HG03066 (cell line): ENCODE measurements at regions not wholly inside any gene's neighbourhood (a gene's known extent, or its start where the extent isn't known, plus 50 kb on each side); places are given as distances from the start of the nearest gene placed in this dataset.
"Not testable (repeated sequence)": the region's sequence is repeated elsewhere in the genome, so short reads cannot be mapped to it uniquely, and the experiment has no call there.

Source experiments
- ATAC-seq: cut with Tn5 transposase; IDR thresholded peaks from one replicate; pipeline ENCODE4 v1.9.1; 2021; ENCODE audit warnings: low read depth; ENCODE audit not compliant: unreplicated experiment

DNA sequence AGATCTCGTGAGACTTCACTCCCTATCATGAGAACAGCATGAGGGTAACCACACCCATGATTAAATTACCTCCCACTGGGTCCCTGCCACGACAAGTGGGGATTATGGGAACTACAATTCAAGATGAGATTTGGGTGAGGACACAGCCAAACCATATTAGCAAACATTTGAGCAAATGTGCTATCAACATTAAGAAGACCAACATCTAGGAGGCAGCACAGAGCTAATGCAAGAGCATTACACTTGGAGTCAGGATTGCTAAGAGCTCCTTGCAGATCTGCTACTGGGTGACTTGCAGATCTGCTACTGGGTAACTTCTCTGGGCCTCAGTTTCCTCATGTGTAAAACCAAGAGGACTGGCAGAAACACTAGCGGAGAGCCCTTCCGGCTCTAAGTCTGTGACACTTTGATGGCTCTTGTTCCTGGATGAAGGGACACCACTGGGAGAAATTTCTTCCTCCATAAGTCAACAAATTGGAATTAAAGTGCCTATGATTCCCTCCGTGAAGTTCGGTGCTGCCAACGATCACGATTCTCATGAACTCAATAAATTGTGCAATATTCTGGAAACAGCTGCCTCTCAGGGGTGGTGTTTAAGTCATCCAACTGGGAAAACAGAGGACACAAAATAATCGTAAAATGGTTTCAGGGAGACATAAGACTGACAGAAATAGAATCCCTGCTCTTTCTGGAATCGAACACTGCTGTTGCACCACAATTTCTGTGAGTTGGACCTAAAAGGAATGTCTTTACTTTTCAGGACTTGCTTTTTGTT, 115.8 kb upstream of the ITGB1 start:
- ATAC-seq, result no peak

DNA sequence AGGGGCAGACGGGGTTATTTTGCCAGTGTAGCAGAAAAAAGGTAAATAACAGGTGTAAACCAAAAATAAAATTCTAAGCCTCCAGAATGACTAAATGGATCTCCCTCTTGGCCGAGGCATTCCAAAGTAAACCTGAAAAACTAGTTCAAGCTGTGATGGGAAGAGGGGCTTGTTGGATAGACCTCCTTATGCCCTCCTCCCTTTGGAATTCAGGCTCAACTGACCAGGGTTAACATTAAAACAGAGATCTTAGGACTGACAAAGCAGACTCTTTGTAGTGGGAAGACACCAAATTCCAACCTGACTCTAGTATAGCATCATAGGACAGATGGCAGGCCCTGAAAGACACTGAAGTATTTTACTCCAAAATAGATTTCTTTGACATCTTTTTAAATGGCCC, 113.8 kb upstream of the ITGB1 start:
- ATAC-seq, result no peak

DNA sequence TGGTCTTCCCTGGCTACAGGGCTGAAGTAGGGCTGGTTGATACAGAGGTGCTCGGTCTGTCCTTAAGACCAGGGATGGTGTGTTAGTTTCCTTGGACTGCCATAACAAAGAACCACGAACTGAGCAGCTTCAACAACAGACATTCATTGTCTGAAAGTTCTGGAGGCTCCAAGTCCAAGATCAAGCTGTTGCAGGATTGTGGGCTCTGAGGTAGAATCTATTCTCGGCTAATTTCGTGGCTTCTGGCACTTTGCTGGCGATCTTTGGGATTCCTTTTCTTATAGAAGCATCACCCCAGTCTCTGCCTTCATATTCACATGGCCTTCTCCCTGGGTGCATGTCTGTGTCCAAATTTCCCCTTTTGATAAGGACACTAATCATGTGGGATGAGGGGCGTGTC, 112.1 kb upstream of the ITGB1 start:
- no peak for ATAC-seq

DNA sequence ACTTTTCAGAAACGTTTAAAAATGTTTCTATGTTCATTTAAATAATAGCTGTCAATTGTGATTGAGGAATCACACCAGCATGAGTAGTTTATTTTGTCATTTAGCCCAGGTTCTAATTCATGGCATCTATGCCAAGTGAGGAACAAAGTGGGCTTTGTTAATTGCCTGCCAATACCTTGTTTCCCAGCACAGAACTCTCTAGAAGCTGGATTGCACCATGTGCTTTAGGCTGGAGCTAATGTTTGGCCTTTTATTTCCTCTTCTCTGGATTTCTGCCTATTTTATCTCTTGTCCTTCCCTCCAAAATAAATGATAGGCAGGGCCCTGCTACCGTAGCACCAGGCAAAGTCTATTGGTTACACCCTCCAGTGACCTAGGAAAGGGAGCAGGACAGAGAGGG, 109.9 kb upstream of the ITGB1 start:
- no peak for ATAC-seq

DNA sequence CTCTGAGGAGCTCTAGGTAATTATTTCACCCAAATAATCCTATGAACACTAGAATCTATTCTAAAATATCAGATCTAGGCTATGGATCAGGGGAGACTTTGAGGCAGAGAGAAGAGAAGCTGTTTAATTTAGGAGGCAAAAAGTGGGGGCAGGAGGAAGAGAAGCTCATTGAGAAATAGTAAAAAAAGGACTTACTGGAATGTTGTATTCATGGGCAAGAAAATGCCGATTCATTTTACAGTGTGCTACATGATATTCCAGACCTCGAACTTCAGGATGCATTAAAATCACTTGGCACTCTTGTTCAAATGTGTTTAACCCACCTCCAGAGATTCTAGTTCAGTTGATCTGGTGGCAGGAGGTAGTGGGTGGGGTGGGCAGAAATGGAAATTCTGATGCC, 109.5 kb upstream of the ITGB1 start:
- no peak for ATAC-seq

DNA sequence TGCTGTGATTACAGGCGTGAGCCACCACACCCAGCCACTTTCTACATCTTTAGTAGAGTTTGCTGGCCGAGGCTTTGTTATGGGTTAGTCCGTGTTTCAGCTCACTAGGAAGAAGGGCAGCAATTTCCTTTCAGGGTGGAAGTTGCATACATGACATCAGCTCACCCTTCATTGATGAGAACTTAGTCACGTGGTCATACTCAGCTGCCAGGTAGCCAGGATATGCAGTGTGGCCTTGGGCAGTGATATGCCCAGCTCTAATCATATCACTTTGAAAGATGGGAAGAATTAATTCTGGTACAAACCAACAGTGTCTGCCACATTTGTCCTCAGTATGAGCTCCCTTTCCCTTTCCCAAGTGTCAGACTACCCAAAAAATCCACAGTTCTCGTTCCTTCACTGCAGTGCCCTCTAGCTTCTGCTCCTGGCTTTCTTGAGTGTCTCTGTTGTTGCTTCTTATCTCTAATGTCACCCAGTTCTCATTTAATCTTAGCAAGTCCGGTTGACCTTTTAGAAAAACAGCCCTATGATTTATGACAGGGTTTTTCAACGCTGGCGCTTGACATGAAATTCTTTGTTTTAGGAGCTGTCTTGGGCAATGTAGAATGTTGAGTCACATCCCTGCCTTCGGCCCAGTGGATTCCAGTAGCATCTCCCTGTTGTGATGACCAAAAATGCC, 108.7 kb upstream of the ITGB1 start:
- ATAC-seq, result no peak

DNA sequence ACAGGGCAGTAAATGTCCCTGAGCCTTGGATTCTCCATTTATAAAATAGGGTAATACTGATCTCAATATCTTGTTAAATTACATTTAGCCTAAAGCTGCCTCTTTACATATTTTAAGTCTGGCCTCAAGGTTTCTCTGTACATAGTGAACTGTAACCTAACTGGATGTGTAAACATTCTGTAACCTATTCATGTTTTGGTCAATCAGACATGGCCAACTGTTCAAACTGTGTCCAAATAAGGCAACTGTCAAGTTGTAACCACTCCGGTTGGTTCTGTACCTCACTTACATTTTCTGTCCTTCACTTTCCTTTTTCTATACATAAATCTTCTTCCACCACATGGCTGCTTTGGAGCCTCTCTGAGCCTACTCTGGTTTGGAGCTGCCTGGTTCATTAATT, 107.1 kb upstream of the ITGB1 start:
- ATAC-seq, result no peak

DNA sequence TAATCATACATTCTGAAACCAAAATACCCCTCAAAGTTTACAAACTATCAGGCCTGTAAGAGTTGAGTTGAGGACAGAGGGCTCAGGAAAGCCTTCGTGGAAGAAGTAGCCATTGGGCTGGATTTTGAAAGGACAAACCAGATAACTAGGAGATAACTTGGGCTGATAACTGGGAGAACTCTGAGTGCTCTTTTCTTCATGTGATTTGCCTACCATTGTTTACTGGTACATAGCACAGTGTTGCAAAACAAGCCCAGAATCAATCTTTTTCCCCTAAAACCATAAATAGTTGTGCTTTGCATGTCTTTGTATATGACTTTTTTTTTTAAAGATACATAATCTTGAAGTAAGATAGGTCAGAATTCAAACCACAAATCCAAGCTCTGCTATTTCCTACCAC, 106.7 kb upstream of the ITGB1 start:
- no peak for ATAC-seq

DNA sequence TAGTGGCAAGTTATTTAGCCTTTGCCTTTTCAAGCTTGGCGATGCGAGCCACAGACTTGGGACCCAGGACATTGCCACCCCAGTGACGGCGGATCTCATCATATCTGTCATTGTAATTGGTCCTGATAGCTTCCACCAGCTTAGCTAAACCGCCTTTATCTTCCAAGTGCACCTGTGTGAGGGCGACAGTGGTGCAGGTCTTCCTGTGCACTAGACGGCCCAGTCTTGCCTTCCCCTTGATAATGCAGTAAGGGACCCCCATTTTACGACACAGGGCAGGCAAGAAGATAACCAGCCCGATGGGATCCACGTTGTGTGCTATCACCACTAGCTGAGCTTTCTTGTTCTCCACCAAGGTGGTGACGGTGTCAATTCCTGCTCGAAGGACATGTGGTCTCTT, 99.6 kb upstream of the ITGB1 start:
- ATAC-seq, result no peak

DNA sequence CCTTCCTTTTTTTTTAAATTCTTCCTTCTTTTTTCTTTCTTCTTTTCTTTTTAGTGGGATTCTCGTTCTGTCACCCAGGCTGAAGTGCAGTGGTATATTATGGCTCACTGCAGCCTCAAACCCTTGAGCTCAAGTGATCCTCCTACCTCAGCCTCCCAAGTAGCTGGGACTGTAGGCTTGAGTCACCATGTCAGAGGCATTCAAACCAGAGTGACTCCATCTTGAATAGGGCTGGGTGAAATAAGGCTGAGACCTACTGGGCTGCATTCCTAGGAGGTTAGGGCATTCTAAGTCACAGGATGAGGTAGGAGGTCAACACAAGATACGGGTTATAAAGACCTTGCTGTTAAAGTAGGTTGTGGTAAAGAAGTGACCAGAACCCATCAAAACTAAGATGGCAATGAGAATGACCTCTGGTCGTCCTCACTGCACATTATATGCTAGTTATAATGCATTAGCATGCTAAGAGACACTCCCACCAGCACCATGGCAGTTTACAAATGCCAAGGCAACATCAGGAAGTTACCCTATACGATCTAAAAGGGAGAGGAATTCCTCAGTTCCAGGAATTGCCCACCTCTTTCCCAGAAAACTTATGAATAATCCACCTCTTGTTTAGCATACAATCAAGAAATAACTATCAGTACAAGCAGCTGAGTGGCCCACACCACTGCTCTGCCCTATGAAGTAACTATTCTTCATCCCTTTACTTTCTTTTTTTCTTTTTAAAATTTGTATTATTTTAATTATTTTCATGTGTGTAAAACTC, 99.0 kb upstream of the ITGB1 start:
- ATAC-seq, result no peak

DNA sequence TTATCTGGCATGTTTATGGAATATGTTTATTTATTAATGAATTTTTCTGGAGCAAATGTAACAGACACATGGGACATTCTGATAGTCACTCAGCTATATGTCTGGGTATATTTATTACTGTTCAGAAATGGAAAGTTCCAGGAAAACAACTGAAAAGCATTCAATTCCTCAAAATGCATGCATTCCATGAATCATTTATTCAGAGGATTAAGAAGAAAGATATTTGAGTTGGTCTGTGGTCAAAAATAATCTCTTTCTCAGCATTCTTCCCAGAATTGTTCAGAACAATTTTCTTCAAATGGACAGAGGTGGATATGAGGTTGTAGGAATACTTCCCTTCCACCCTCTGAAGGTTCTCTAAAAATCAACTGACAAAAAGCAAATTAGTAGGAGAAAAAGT, 97.6 kb upstream of the ITGB1 start:
- ATAC-seq, result no peak

DNA sequence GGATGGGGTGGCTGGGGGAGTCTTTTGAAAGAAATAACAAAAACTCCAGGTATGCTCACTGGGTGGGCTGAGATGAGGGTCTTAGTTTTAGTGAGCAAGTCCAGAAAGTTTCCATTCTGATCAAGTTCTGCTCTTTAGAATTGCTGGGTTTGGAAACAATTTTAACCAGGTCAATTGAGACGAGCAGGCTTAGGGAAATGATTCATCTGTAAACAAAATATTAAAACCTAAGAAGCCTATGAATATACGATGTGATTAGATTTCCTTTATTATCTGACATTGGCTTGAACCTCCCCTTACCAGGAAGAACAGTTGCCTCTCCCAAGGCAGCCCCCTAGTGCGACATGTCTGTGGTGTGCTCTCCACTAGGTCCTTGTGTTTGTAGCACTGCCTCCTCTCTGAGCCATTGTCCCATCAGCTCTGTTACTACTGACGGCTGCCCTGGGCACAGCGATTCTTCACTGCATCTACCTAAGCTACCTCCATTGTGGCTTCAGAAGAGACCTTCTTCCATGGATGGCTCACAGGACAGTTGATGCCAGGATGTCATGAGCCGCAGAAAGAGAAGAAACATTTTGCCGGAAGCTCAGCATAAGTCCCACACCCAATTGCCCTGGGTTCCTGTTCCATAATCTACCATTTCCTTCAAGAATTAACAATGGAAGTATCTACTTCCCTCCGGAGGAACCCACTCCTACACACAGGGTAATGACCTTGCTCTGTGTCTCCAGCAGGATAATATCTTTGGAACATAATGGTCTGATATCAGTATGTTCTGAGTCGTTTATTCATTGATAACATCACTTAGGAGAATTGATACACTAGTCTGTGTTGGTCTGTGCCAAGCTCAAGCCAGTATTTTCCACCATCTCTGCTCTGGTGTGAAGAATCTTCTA, 95.1 kb upstream of the ITGB1 start:
- ATAC-seq, result no peak

DNA sequence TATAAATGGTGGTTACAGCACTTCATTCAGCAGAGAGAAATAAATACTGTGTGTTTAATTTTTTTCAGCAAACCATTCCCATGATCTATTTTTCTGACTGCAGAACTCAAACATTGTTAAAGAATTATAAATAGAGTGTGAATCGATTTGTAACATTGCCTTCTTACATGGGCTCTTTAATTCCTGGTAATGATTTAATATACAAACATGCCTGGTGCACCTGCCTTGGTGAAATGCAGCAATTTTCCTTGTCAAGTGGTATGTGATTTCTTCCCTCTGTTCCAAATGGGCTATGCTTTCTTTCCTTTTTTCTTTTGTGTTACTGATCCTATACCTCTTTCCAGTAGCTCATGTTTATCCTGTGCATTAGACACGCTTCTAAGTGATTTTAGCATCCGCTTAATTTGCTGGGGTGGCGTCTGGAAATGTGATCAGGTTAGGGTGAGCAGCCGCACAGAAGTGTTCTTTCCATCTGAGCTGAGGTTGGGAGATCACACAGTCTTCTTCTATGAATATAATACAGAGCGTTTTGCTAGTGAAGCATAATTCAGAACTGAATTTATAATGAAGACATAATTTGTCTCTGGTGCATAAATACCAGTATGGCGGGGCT, 94.3 kb upstream of the ITGB1 start:
- ATAC-seq, result no peak

DNA sequence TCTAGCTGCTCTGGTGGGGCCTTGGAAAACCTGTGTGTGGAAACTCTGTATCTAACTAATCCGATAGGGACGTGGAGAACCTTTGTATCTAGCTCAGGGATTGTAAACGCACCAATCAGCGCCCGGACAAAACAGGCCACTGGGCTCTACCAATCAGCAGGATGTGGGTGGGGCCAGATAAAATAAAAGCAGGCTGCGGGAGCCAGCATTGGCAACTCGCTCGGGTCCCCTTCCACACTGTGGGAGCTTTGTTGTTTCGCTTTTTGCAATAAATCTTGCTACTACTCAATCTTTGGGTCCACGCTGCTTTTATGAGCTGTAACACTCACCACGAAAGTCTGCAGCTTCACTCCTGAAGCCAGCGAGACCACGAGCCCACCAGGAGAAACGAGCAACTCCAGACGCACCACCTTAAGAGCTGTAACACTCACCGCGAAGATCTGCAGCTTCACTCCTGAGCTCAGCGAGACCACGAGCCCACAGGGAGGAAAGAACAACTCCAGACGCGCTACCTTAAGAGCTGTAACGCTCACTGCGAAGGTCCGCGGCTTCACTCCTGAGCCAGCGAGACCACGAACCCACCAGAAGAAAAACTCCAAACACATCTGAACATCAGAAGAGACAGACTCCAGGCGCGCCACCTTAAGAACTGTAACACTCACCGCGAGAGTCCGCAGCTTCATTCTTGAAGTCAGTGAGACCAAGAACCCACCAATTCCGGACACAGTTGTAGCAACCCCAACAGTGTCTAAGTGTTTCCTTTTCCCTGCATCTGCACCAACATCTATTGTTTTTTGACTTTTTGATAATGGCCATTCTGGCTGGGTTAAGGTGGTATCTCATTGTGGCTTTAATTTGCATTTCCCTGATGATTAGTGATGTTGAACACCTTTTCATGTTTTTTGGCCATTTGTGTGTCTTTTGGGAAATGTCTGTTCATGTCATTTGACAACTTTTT, 92.2 kb upstream of the ITGB1 start:
- not testable (repeated sequence) for ATAC-seq

DNA sequence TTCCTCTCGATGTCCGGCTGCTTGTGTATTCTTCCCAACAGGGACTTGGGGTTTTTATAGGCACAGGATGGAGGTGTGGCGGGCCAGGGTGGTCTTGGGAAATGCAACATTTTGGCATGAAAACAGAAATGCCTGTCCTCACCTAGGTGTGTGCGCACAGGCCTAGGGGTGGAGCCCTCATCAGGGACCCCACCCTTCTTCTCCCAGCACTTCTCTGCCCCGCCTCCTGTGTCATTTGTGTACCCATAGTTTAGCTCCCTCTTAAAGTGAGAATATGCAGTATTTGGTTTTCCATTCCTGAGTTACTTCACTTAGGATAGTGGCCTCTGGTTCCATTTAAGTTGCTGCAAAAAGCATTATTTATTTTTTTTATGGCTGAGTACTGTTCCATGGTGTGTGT, 90.2 kb upstream of the ITGB1 start:
- ATAC-seq, result no peak

DNA sequence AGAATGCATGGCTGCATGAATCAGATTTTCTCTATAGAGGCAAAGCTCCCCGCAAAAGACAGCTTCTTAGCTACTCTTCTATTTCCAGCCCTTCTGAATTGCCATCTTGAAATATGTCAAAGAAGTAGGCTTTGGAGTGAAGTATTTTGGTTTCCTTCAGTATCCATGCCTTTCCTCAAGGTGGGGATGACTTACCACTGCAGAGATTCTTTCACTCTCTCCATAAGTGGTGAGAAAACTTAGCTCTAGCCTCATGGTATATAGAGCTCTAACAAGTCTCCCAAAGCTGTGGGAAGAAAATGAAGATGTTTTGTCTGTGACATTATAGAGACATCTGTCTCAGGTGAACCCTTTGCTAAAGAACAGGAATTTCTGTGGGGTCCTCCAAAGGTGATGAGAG, 89.6 kb upstream of the ITGB1 start:
- ATAC-seq, result no peak

DNA sequence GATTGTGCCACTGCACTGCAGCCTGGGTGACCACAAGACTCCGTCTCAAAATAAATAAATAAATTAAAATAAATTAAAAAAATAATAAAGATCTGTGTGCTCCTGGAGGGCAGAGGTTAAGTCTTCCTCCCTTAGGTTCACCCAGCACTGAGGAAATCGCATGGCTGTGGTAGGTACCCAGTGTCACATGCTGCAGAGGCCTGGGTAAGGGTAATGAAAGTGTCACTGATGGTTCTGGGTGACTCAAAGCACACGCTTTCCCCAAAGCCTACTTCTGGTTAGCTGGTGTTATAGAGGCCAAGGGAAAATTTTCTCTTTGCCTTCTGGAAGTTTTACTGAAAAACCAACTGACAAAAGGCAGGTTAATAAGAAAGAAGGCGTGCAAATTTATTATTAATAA, 88.8 kb upstream of the ITGB1 start:
- no peak for ATAC-seq

DNA sequence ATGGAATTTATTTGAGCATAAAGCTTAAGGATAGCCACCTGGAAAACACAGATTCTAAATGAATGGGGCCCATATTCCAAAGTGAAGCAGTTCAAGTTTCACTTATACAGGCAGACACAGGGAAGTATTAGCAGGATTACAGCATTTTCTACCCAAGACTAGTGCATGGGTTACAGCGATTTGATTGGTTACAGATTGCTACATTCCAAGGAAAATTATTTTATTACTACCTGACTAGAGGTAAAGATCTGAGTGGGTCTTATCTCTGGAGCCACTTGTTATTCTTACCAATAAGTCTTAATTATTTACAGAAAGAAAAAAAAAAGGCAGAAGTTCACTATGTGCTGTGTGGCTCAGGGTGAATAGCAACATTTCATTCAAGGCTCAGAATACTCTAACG, 87.4 kb upstream of the ITGB1 start:
- ATAC-seq, result no peak

DNA sequence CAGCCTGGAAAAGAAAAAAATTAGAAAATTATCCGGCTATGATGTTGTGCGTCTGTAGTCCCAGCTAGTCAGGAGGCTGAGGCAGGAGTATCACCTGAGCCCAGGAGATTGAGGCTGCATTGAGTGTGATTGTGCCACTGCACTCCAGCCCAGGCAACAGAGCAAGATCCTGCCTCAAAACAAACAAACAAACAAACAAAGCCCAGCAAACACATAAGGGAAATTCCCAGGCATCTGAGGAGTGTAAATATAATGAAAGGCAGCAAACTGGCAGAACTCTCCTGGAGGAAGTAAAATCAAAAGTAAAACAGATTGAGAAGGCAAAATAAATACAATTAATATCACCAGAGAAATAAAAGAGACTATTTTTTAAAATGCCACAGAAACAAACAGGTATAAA, 84.5 kb upstream of the ITGB1 start:
- ATAC-seq, result no peak
